ENCODE measurements at regions not wholly inside any gene's neighbourhood (a gene's known extent, or its start where the extent isn't known, plus 50 kb on each side); places are given as distances from the start of the nearest gene placed in this dataset.

DNA sequence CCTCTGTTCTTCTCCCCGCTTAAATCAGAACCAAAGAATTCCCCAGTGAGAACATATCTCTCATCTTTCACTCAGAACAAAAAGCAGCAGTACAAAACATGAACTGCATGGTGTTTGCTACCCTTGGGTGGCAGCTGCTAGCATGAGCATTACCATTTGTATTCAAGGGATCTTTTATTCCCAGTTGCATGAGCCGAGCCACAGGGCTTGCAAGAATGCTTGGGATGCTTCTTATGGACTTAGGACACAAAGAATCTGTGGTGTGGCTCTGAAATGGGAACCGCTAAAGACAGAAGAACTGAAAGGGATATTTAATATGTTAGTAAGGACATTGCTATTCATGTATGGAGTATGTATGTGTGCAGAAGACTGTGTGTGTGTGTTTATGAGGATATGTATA lies 190.6 kb downstream of the TMX1 start:
- H3K9me3 ChIP-seq (replicated peaks), result no peaks in the 10 kb centered on the region
- H3K36me3 ChIP-seq, result no peaks in the 10 kb centered on the region
- intact Hi-C loops (cut with micrococcal nuclease), result no loop called here
- peak overlapping the region; percentile 12 for H3K4me3 ChIP-seq
- peaks cover 38% of the 10 kb centered on the region for H3K4me1 ChIP-seq
- H3K27ac ChIP-seq (replicated peaks), result peak overlapping the region; percentile 74
- DNase-seq, result no peak
- no peaks in the 10 kb centered on the region for H3K27me3 ChIP-seq (ENCODE audit: low read depth)
- TF ChIP-seq, protein P1, sequence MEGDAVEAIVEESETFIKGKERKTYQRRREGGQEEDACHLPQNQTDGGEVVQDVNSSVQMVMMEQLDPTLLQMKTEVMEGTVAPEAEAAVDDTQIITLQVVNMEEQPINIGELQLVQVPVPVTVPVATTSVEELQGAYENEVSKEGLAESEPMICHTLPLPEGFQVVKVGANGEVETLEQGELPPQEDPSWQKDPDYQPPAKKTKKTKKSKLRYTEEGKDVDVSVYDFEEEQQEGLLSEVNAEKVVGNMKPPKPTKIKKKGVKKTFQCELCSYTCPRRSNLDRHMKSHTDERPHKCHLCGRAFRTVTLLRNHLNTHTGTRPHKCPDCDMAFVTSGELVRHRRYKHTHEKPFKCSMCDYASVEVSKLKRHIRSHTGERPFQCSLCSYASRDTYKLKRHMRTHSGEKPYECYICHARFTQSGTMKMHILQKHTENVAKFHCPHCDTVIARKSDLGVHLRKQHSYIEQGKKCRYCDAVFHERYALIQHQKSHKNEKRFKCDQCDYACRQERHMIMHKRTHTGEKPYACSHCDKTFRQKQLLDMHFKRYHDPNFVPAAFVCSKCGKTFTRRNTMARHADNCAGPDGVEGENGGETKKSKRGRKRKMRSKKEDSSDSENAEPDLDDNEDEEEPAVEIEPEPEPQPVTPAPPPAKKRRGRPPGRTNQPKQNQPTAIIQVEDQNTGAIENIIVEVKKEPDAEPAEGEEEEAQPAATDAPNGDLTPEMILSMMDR (IDR thresholded peaks at IDR 0.05; ENCODE audit: borderline replicate concordance), result no peak

DNA sequence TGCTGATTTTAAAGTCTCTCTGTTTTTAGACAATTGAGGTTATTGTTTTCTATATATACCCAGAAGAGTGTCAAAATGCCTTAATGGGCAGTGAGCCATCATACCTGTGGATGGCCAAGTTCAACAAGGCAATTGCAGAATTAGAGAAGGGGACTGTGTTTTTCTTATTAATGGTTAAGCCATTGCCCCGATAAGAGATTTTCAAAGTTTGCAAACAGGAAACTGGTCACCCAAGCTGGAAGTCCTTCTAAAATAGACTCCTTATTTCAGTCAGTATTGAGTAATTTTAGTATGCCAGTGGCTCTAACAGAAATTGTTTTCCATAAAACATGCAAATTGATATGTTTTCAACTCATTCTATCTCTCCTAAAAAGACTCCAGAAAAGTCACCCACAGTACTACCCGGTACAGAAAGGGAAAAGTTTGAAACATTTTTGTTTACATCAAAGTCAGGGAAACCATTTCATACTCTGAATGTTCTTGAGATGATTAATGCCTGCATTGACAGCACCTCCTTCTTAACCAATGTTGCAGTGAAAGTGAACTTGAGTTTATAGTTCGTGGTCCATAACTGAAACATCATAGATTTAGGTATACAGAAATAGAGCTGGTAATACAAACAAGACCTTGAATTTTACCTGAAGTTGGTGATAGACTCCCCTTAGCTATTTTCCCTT lies 191.1 kb downstream of the TMX1 start:
- no peak for DNase-seq
- peaks cover 36% of the 10 kb centered on the region for H3K4me1 ChIP-seq
- no peaks in the 10 kb centered on the region for H3K27me3 ChIP-seq (ENCODE audit: low read depth)
- H3K36me3 ChIP-seq, result no peaks in the 10 kb centered on the region
- TF ChIP-seq, protein P1 (IDR thresholded peaks at IDR 0.05; ENCODE audit: borderline replicate concordance), result no peak
- H3K27ac ChIP-seq (replicated peaks), result peak overlapping the region; percentile 74
- H3K9me3 ChIP-seq (replicated peaks), result no peaks in the 10 kb centered on the region
- intact Hi-C loops (cut with micrococcal nuclease), result no loop called here
- no peak overlapping the region for H3K4me3 ChIP-seq

DNA sequence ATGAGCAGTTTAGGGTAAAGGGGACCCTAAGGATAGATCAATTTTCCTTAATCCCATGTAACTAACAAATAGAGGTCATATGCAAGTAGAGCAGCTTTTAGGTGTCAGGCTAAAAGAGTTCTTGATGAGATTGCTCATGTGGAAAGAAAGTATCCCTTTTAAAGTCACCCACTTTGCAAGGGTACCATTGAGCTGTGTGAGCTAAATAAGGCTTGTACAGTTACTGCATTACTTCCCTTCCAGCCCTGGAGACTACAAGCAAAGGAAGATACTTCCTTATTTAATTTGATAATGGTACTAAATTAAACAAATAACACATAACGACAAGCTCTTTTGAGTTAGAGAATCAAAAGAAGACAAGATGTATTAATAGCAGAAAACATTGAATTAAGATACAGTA lies 191.7 kb downstream of the TMX1 start:
- intact Hi-C loops (cut with micrococcal nuclease), result no loop called here
- Histone ChIP-seq H3K27me3 (ENCODE audit: low read depth) (no peaks in the 10 kb centered on the region), H3K36me3 (no peaks in the 10 kb centered on the region), H3K4me3 (no peak overlapping the region), H3K27ac (replicated peaks) (peak overlapping the region; percentile 74), H3K4me1 (peaks cover 36% of the 10 kb centered on the region), H3K9me3 (replicated peaks) (no peaks in the 10 kb centered on the region)
- DNase-seq, result no peak
- TF ChIP-seq, protein P1 (IDR thresholded peaks at IDR 0.05; ENCODE audit: borderline replicate concordance), result no peak

DNA sequence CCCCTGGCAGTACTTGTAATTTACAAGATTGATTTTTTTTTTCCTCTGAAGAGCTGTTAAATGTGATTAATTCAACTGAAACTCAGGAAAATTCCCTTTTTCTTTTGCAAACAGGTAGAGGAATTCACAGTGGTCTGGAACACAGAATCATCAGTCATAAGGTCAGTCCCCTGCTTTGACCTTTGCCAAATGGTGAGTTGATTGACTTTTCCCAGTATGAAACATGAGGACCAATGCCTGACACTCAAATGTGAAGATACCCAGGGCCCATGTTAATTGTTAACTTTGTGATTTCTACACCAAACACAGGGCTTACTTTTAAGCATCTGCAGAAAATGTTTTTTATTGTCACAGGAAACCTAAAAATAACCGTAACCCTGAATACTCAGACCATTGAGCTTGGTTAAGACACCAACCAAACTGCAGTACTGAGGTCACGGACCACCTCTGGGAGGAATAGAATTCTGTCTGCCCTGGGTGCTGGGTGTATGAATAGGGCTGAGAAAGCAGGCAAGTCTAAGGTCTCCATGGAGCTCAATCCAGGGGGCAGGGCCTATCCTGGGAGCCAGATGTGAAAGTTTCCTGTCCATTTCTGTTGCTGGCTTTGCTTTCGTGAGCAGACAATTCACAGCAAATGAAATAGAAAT lies 192.4 kb downstream of the TMX1 start:
- DNase-seq, result no peak
- intact Hi-C loops (cut with micrococcal nuclease), result no loop called here
- Histone ChIP-seq H3K27me3 (ENCODE audit: low read depth) (no peaks in the 10 kb centered on the region), H3K27ac (replicated peaks) (peak overlapping the region; percentile 74), H3K4me3 (no peak overlapping the region), H3K9me3 (replicated peaks) (no peaks in the 10 kb centered on the region), H3K4me1 (peaks cover 36% of the 10 kb centered on the region), H3K36me3 (no peaks in the 10 kb centered on the region)
- TF ChIP-seq, protein P1 (IDR thresholded peaks at IDR 0.05; ENCODE audit: borderline replicate concordance), result no peak

DNA sequence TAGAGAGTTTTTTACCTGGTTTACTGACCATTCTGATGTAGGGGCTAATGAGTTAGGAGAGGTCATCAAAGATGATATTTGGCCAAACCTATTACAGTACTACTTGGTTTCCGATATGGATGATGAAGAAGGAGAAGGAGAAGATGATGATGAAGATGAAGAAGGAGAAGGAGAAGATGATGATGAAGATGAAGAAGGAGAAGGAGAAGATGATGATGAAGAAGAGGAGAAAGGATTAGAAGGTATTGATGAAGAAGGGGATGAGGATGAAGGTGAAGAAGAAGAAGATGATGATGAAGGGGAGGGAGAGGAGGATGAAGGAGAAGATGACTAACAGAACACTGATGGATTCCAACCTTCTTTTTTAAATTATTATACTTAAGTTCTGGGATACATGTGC lies 196.6 kb downstream of the TMX1 start:
- TF ChIP-seq, protein P1 (IDR thresholded peaks at IDR 0.05; ENCODE audit: borderline replicate concordance), result no peak
- peaks cover 8% of the 10 kb centered on the region for H3K27me3 ChIP-seq (ENCODE audit: low read depth)
- no peaks in the 10 kb centered on the region for H3K36me3 ChIP-seq
- peaks cover 20% of the 10 kb centered on the region for H3K4me1 ChIP-seq
- H3K27ac ChIP-seq (replicated peaks), result no peak overlapping the region
- no peak overlapping the region for H3K4me3 ChIP-seq
- no peak for DNase-seq
- H3K9me3 ChIP-seq (replicated peaks), result no peaks in the 10 kb centered on the region
- intact Hi-C loops (cut with micrococcal nuclease), result no loop called here

Data from left ventricle myocardium inferior (tissue), 1 donor.